CD4-positive, alpha-beta T cell treated with Interleukin-4 for 1 hour (primary cell): ENCODE measurements at regions not wholly inside any gene's neighbourhood (a gene's known extent, or its start where the extent isn't known, plus 50 kb on each side); places are given as distances from the start of the nearest gene placed in this dataset.
A peak's percentile ranks its signal among the peaks of the same experiment; 100 is the strongest.

ENCODE experiments used
- DNase-seq, 2 donors: peaks; one replicate each; pipeline ENCODE4 v3.0.0-alpha.2; 2020 to 2022

- no peak for DNase-seq
Observed at GRCh38 chr12:90301095-90301494, 592.5 kb upstream of the ATP2B1 start.

GRCh38 chr12:90299666-90300065, 591.0 kb upstream of the ATP2B1 start:
- DNase-seq: no peak

DNA sequence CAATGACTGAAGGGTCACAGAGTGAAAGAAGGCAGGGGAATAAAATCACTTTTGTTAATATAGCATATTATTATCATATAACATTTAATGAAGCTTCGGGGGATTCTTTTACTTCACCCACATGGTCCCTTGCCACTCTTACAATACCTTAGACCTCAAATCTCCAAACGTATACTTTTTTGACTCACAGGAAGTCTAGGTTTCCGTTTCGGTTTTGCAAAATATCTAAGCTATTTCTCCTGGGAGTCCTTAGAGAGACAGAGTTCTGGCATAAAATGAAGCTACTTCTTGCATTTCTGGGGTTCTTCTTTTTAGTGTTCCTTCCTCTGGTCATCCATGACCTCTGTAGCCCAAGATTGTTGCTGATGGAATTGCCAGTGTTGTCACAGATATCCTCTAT, 590.5 kb upstream of the ATP2B1 start:
- peak in 1 of 2 donors; percentile 35 for DNase-seq

GRCh38 chr12:90298289-90298948, 589.8 kb upstream of the ATP2B1 start:
- no peak for DNase-seq

- no peak for DNase-seq
Observed at GRCh38 chr12:90295858-90296257, 587.2 kb upstream of the ATP2B1 start.

GRCh38 chr12:90292183-90292582, 583.5 kb upstream of the ATP2B1 start:
- DNase-seq: no peak

DNA sequence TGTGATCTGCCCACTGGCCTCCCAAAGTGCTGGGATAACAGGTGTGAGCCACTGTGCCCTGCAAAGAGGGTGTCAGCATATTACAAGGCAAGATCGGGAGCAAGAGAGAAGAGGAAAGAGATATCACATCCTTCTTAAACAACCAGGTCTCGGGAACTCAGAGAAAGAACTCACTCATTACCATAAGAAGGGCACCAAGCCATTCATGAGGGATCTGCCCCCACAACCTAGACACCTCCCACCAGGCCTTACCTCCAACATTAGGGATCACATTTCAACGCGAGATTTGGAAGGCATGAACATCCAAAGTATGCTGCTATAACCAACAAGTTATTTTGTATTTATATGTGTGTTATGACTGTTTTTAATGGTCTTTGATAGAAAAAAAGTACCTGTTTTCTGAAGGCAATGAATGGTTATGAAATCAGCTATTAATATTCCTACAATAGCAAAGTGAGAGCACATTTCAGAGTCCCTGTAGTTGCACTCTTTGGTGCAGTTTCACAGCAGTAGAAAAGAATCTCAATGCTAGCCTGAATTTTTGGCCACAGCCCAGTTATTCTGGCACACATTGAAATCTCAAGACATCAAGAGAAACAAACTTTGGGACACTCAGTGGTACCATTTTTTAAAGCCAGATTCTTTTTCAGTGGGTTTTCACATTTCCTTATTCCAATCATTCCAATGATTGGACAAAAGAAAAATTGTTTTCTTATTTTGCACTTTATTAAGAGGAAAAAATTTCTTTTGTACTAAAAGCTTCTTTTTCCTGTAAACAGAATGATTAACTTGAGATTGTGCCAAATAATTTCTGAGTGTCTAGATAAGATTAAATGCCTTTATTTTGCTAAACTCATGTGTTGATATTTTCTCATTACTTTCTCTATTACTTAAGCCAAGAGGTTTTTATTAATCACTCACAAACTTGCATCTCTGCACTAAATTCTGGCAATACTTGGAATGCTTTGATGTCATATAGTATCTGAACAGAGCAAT, 582.6 kb upstream of the ATP2B1 start:
- DNase-seq: no peak

GRCh38 chr12:90287585-90287984, 578.9 kb upstream of the ATP2B1 start:
- DNase-seq: no peak

GRCh38 chr12:90281154-90281868, 572.7 kb upstream of the ATP2B1 start:
- no peak for DNase-seq

- no peak for DNase-seq
Observed at GRCh38 chr12:90280564-90281058, 572.0 kb upstream of the ATP2B1 start.

DNA sequence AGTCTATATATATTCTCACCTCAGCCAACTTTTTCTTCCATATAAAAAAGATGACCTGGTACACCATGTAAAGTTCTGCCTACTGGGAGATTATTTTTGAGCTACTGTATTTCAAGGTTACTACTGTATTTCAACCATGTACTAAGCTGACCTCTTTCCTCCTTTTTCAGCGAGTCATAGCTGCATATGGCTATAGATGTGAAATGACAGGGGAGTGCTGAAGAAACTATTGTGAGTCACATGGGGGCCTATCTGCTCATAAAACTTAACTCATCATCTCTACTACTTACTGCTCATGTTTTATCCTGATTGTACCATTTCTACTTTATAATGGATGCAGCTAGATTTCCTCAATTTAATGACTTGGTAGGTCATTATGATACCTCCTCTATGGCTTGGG, 571.4 kb upstream of the ATP2B1 start:
- no peak for DNase-seq

DNA sequence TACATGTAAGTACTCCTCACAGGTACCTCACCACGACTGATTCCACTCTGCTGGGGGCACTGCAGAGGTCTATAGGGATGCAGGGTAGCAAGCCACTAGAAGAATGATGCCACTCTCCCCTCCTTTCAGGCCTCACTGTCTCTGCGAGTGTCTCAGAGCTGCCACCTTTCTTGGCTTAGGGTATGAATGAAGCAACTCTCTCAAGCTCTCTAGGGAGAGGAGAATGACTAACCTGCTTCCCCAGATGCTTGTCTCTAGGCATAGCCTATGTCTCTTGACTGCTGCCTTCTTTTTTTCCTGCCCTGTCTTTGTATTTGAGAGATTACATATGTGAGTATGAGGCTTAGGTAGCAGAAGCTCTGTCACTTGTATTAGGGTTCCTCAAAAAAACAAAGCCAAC, 566.5 kb upstream of the ATP2B1 start:
- DNase-seq: no peak

DNA sequence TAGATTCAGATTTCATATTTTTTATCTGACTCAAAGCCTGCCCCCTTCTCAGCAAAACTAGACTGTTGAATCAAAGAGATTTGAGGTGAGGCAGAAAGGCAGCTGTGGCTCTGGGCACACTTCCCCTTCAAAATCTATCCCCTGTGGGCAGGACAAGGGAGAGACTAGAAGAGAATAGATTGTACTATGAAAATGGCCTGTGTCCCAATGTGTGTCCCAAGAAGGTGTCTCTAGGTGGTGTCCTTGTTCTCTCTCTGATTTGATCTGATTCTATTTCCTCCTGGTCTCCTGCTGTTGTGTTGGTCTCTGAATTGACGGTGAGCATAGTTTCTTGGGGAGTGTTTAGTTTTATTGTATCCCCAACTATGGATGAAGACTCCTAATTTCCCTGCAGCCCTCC, 565.8 kb upstream of the ATP2B1 start:
- no peak for DNase-seq

GRCh38 chr12:90268574-90268973, 559.9 kb upstream of the ATP2B1 start:
- DNase-seq: no peak

GRCh38 chr12:90262251-90262650, 553.6 kb upstream of the ATP2B1 start:
- no peak for DNase-seq

DNA sequence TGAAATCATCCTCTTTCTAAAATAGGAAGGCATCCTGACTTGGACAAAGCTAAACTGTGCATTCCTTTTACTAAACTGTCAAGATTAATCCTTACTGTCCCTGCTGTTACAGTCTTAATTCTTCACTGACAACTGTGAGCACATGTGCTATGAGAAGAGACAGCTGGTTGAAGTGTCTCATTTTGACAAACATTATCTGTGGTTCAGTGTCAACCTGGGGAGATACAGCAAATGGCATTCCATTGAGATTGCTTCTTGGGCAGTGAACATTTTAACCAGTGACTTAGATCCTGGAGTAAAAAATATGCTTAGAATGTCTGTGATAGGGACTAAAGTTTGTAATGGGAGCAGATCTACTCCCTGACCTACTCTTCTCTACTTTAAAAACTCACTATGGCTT, 552.6 kb upstream of the ATP2B1 start:
- no peak for DNase-seq

- no peak for DNase-seq
Observed at GRCh38 chr12:90260136-90260535, 551.5 kb upstream of the ATP2B1 start.

DNA sequence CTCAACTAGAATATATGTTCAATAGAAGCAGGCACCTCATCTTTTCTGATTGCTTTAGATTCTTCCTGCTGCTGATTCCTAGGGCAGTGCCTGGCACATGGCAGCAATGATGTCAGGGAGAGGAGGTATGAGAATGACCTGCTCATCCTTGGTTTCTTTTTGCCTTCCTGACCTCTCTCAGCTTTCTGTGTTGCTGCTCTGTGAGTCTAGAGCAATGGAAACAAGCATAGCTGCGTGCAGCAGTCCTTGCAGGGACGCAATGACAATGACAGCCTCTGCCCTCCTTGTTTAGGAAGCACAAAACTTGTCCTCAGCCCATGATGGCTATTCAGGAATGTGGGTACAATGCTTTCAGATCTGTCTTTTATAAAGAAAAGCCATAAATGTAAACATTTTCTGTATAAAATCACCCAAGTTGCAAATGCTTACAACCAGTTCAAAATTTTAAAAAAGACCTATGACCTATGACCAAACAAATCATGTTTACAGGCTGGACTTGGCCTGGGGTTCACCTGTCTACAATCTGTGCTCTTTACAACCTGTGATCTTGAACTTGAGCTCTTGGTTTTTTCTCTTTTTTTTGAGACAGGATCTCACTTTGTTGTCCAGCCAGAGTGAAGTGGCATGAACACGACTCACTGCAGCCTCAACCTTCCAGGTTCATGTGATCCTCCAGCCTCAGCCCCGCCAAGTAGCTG, 549.4 kb upstream of the ATP2B1 start:
- no peak for DNase-seq

DNA sequence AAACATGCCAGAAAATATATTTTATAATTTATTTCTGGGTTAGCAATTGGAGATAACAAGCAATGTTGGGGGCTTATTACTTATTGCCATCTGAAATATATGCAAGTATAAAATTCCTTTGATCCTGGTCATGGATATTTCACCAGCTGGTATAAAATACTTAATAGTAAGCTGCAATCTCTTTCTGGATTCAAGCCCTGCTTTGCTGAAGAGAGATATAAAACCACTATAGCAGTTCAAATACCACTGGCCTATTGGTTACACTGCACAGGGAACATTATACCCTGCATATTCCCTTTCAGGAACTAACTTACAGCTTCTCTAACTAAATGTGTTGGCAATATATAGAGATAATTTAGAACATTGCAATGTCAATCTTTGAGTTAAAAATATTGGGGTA, 546.2 kb upstream of the ATP2B1 start:
- no peak for DNase-seq

- DNase-seq: peak; percentile 51 to 79
Observed at GRCh38 chr12:90253674-90254181, 545.1 kb upstream of the ATP2B1 start.

GRCh38 chr12:90253136-90253535, 544.5 kb upstream of the ATP2B1 start:
- no peak for DNase-seq

DNA sequence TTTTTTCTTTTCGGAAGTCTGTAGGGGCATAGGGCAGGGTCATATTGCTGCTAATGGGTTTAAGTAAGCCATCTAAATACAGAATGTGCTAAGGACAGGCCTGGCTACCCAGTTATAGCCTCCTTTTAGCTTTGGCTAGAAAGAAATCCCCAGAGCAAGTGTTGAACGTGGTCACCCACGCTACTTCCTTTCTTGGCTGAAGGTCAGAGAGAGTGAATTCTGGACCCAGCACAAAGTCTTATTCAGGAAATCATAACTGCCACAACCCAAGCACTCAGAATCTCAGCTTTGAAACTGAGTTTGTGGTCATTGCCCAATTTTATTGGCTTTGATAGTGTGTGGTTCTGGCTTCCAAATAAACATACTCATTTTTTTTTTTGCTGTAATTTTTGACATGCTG, 542.1 kb upstream of the ATP2B1 start:
- no peak for DNase-seq
